GM20000 (cell line): ENCODE measurements at regions not wholly inside any gene's neighbourhood (a gene's known extent, or its start where the extent isn't known, plus 50 kb on each side); places are given as distances from the start of the nearest gene placed in this dataset.

ENCODE experiments used
- DNase-seq: peaks from one replicate; pipeline ENCODE4 v3.0.0; 2012; ENCODE audit warnings: low spot score
- TF ChIP-seq, protein P1 (sequence below): IDR thresholded peaks from 2 replicates; pipeline ENCODE4 v1.5.1; 2012; ENCODE audit warnings: mild to moderate bottlenecking, control low read depth; ENCODE audit errors: extremely low read depth, missing control alignments

DNA sequence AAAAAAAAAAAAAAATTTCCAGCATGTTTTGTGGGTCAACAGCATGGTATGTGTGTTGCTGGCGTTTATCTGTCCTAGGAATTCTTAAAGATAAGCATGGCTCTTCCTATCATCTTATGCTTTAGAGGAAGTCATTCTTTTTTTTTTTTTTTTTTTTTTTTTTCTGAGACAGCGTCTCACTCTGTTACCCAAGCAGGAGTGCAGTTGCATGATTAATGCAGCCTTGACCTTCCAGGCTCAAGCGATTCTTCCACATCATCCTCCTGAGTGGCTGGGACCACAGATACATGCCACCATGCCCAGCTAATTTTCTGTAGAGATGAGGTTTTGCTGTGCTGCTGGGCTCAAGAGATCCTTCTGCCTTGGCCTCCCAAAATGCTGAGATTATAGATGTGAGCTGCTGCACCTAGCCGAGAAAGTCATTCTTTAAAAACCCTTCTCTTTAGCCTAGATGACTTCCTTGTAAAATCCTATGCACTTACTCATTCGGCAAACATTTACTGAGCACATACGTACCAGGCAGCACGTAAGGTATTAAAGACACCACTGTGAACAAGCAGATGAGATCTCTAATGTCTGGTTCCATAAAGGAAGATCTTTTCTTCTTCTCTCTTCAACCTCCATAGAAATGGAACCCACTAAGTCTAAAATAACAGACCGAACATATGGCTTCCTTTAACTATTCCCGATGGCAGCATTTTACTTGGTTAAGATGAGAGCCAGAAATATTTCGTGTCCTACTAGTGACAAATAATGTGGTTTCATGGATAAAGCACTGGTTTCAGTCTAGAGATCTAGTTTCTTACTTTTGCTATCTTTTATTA, 122.4 kb downstream of the RIN2 start:
- TF ChIP-seq, protein P1, sequence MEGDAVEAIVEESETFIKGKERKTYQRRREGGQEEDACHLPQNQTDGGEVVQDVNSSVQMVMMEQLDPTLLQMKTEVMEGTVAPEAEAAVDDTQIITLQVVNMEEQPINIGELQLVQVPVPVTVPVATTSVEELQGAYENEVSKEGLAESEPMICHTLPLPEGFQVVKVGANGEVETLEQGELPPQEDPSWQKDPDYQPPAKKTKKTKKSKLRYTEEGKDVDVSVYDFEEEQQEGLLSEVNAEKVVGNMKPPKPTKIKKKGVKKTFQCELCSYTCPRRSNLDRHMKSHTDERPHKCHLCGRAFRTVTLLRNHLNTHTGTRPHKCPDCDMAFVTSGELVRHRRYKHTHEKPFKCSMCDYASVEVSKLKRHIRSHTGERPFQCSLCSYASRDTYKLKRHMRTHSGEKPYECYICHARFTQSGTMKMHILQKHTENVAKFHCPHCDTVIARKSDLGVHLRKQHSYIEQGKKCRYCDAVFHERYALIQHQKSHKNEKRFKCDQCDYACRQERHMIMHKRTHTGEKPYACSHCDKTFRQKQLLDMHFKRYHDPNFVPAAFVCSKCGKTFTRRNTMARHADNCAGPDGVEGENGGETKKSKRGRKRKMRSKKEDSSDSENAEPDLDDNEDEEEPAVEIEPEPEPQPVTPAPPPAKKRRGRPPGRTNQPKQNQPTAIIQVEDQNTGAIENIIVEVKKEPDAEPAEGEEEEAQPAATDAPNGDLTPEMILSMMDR, result no peak
- no peak for DNase-seq

DNA sequence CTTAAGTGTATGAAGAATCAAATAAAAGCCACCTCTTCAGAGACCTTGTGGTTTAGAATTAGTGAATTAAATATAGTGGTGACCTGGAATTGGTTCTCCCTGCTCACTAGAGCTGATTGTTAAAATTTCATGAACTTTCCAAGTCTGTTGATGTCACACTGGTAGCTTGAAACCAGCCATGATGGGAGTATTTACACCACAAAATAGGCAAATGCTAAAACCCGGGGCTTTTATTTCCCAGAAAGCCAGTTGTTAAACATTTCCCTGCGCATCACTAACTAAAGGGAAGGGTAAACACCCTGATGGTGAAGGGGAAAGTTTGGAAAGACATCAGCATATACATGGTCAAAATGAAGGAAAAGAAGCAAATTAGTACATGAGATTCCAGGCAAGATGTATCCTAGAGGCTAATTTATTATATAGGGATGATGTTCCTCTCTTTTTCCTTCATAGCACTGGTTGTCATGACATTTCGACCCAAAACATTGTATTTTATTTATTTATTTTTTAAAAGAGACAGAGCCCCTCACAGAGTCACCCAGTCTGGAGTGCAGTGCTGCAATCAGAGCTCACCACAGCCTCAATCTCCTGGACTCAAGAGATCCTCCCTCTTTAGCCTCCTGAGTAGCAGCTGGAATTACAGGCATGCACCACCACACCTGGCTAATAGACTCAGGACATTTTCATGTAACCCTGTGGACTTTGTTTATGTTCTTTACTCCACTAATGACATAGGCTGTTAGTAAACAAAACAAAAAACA, 123.2 kb downstream of the RIN2 start:
- DNase-seq, result no peak
- TF ChIP-seq, protein P1, result no peak

DNA sequence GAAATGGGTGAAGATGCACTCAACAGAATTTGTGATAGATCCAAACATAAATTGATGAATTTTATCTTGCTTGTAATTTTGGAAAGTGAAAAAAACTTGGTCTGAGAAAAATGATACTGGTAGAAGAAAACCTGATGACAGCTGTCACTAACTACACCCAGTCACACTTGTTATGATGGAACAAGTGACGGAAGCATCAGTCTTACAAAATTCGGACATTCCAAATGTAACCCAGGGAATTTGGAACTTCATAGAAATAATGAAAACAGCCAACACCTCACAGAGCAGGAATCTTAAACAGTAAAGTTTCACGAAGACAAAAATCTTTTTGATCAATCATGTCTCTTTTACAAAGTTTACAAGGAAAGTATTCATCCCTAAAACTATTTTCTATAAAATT, 123.9 kb downstream of the RIN2 start:
- TF ChIP-seq, protein P1, result no peak
- no peak for DNase-seq

DNA sequence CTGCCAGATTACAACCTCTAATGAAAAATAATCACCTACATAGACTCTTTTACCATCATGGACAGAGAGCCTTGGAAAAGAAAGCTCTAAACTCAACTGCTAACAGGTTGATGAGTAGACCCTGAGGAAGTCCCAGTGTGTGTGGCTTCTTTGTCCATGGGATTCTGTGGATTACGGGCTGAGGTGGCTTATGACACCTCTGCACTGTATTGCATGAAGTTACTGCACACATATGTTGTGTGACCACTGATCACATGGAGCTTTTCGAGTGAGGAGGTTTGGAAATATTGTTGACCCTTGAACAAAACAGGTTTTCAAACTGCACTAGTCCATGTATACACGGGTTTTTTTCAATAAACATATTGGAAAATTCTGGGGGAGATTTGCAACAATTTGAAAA, 124.4 kb downstream of the RIN2 start:
- no peak for DNase-seq
- TF ChIP-seq, protein P1, result no peak

DNA sequence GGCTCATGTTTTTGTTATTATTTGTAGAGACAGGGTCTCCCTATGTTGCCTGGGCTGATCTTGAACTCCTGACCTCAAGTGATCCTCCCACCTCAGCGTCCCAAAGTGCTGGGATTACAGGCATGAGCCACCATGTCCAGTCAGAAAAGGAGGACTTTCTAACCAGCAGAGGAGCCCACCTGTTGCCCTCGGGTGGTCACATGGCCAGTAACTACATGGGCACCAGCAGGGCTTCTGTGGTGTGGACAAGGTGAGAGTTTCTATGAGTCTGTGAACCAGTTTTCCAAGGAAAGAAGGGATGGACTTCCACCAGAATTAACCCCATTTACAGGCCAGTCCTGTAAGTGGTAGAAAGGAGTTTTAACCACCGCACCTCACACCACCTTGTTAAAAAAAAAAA, 125.4 kb downstream of the RIN2 start:
- TF ChIP-seq, protein P1, result no peak
- DNase-seq, result no peak

DNA sequence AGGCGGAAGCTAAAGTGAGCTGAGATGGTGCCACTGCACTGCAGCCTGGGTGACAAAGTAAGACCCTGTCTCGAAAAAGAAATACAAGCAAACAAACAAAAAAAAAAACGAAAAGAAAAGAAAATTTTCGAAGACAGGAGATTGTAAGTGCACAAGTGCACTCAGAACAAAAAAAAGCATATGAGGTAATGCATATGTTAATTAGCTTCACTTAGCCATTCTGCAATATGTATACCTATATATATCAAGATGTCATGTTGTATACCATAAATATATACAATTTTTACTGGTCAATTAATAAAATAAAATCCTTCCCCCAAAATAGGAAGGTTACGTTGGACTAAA, 127.5 kb downstream of the RIN2 start:
- DNase-seq, result no peak

More for the DNA sequence above, 127.5 kb downstream of the RIN2 start:
- TF ChIP-seq, protein P1, result no peak
